CD8-positive, alpha-beta memory T cell (primary cell): ENCODE measurements at regions not wholly inside any gene's neighbourhood (a gene's known extent, or its start where the extent isn't known, plus 50 kb on each side); places are given as distances from the start of the nearest gene placed in this dataset.
A peak's percentile ranks its signal among the peaks of the same experiment; 100 is the strongest.

Source experiments
- CTCF ChIA-PET: fragments of 350-600 bp; sonication (Branson Sonifier 250); formaldehyde crosslinking; loops from one replicate; lab custom pipeline; 2021; ENCODE audit warnings: antibody characterized with exemption; lab: Charles Lee
- POLR2A ChIA-PET: fragments of 350-600 bp; sonication (Branson Sonifier 250); formaldehyde crosslinking; loops from one replicate; lab custom pipeline; 2021; ENCODE audit warnings: antibody characterized with exemption; lab: Charles Lee
- DNase-seq, 5 donors: peaks; one replicate each; pipeline versions ENCODE4 v3.0.0 to v3.0.0-alpha.2; 2020 to 2022; ENCODE audit warnings: mixed read lengths in 1 of 5
- H3K27ac ChIP-seq: one replicate; pipeline ENCODE4 v1.7.0; 2013; ENCODE audit warnings: low read depth, mild to moderate bottlenecking, low read length, moderate library complexity
- H3K27me3 ChIP-seq: 2 replicates; pipeline ENCODE4 v1.7.0; 2013; ENCODE audit warnings: low read length, mild to moderate bottlenecking; ENCODE audit not compliant: insufficient read depth, poor library complexity, severe bottlenecking
- H3K36me3 ChIP-seq: 2 replicates; pipeline ENCODE4 v1.7.0; 2013; ENCODE audit warnings: mild to moderate bottlenecking, low read length, moderate library complexity; ENCODE audit not compliant: insufficient read depth
- H3K4me1 ChIP-seq: 2 replicates; pipeline ENCODE4 v1.7.0; 2013; ENCODE audit warnings: mild to moderate bottlenecking, low read length, moderate library complexity; ENCODE audit not compliant: insufficient read depth
- H3K4me3 ChIP-seq: 2 replicates; pipeline ENCODE4 v1.7.0; 2013; ENCODE audit warnings: mild to moderate bottlenecking, low read length
- H3K9me3 ChIP-seq: 2 replicates; pipeline ENCODE4 v1.7.0; 2013; ENCODE audit warnings: mild to moderate bottlenecking, low read length
- H3K27ac Mint-ChIP-seq, 8 donors: one replicate each; pipeline ENCODE4 v1.8.0; 2020 to 2021; ENCODE audit warnings: mixed read lengths in 8 of 8, mild to moderate bottlenecking in 6 of 8, inconsistent platforms in 3 of 8, moderate library complexity in 3 of 8
- H3K27me3 Mint-ChIP-seq, 2 donors: one replicate each; pipeline ENCODE4 v1.8.0; 2020 to 2021; ENCODE audit warnings: mixed read lengths in 2 of 2, mild to moderate bottlenecking in 1 of 2, moderate library complexity in 1 of 2
- H3K36me3 Mint-ChIP-seq, 3 donors: one replicate each; pipeline ENCODE4 v1.8.0; 2020 to 2021; ENCODE audit warnings: mixed read lengths in 3 of 3, inconsistent platforms in 1 of 3, mild to moderate bottlenecking in 1 of 3
- H3K4me1 Mint-ChIP-seq, 3 donors: one replicate each; pipeline ENCODE4 v1.8.0; 2020 to 2021; ENCODE audit warnings: mixed read lengths in 3 of 3, inconsistent platforms in 1 of 3, mild to moderate bottlenecking in 1 of 3
- H3K4me3 Mint-ChIP-seq, 7 donors: one replicate each; pipeline ENCODE4 v1.8.0; 2020 to 2021; ENCODE audit warnings: mixed read lengths in 7 of 7, mild to moderate bottlenecking in 6 of 7, moderate library complexity in 4 of 7, inconsistent platforms in 2 of 7
- H3K9me3 Mint-ChIP-seq, 5 donors: one replicate each; pipeline ENCODE4 v1.8.0; 2020 to 2022; ENCODE audit warnings: mixed read lengths in 5 of 5, mild to moderate bottlenecking in 3 of 5, moderate library complexity in 2 of 5, inconsistent platforms in 1 of 5

DNA sequence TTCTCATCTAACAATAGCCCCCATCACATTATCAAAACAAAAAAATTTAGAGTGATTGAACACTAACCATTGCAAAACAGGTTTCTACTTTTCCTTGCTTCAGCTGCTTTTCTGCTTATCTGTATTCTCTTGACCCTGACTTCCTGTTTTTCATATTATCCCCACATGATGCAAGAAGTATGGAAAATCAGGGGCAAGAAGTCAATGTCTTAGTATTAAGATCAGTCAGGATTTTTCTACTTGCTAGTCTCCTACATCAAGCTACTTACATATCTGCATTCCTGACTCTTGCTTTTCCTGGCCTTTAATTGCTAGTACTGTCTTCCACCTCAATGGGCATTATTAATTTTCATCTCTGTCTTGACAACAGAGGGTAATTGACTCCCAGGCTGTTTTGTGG lies 300.2 kb downstream of the OTOL1 start:
- Histone ChIP-seq H3K27me3 (no peaks in the 10 kb centered on the region), H3K4me3 (no peak overlapping the region), H3K9me3 (no peaks in the 10 kb centered on the region), H3K36me3 (no peaks in the 10 kb centered on the region), H3K27ac (no peak overlapping the region), H3K4me1 (no peaks in the 10 kb centered on the region)
- H3K27ac Mint-ChIP-seq = no peak overlapping the region
- no peaks in the 10 kb centered on the region for H3K4me1 Mint-ChIP-seq
- no peaks in the 10 kb centered on the region for H3K27me3 Mint-ChIP-seq
- no peaks in the 10 kb centered on the region for H3K36me3 Mint-ChIP-seq
- DNase-seq = no peak
- ChIA-PET CTCF (no interaction called here), POLR2A (no interaction called here)
- H3K4me3 Mint-ChIP-seq = no peak overlapping the region
- peaks cover 3 to 9% (median 5%) of the 10 kb centered on the region in 5 donors for H3K9me3 Mint-ChIP-seq

GRCh38 chr3:161798016-161798415 lies 301.4 kb downstream of the OTOL1 start:
- no peak overlapping the region for H3K4me3 Mint-ChIP-seq
- Histone ChIP-seq H3K4me1 (no peaks in the 10 kb centered on the region), H3K27me3 (no peaks in the 10 kb centered on the region), H3K9me3 (no peaks in the 10 kb centered on the region), H3K4me3 (no peak overlapping the region), H3K36me3 (no peaks in the 10 kb centered on the region), H3K27ac (no peak overlapping the region)
- ChIA-PET CTCF (no interaction called here), POLR2A (no interaction called here)
- no peak overlapping the region for H3K27ac Mint-ChIP-seq
- no peak for DNase-seq
- no peaks in the 10 kb centered on the region for H3K4me1 Mint-ChIP-seq
- no peaks in the 10 kb centered on the region for H3K27me3 Mint-ChIP-seq
- no peaks in the 10 kb centered on the region for H3K36me3 Mint-ChIP-seq
- H3K9me3 Mint-ChIP-seq = peaks cover 3 to 14% (median 5%) of the 10 kb centered on the region in 5 donors

DNA sequence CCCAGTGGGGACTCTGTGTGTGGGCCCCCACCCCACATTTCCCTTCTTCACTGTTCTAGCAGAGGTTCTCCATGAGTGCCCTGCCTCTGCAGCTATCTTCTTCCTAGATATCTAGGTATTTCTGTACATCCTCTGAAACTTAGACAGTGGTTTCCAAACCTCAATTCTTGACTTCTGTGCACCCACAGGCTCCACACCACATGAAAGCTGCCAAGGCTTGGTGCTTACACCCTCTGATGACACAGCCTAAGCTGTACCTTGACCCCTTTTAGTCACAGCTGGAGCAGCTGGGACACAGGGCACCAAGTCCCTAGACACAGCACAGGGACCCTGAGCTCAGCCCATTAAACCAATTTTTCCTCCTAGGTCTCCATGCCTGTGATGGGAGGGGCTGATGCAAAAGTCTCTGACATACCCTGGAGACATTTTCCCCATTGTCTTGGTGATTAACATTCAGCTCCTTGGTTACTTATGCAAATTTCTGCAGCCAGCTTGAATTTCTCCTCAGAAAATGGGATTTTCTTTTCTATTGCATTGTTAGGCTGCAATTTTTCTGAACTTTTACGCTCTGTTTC lies 304.5 kb downstream of the OTOL1 start:
- Histone ChIP-seq H3K4me1 (no peaks in the 10 kb centered on the region), H3K9me3 (no peaks in the 10 kb centered on the region), H3K27ac (no peak overlapping the region), H3K36me3 (no peaks in the 10 kb centered on the region), H3K4me3 (no peak overlapping the region), H3K27me3 (no peaks in the 10 kb centered on the region)
- no peaks in the 10 kb centered on the region for H3K4me1 Mint-ChIP-seq
- ChIA-PET POLR2A (no interaction called here), CTCF (no interaction called here)
- no peaks in the 10 kb centered on the region for H3K36me3 Mint-ChIP-seq
- no peak overlapping the region for H3K27ac Mint-ChIP-seq
- no peak overlapping the region for H3K4me3 Mint-ChIP-seq
- no peak for DNase-seq
- H3K27me3 Mint-ChIP-seq = no peaks in the 10 kb centered on the region
- H3K9me3 Mint-ChIP-seq = peaks cover 3 to 15% (median 10%) of the 10 kb centered on the region in 5 donors

DNA sequence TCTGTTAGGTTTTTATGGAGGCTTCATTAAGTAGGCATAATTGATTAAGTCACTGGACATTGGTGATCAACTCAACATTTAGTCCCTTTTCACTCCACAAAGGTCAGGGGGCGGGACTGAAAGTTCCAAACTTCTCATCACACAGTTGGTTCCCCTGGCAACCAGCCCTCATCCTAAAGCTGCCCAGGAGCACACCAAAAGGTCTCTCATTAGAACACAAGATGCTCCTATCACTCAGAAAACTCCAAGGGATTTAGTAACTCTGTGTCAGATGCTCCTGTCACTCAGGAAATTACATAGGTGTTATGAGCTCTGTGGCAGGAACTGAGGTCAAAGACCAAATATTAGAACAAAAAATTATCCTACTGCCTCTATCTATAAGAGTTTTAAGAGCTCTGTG lies 321.5 kb downstream of the OTOL1 start:
- no peak overlapping the region for H3K4me3 ChIP-seq
- ChIA-PET CTCF (no interaction called here), POLR2A (no interaction called here)
- no peak overlapping the region for H3K27ac Mint-ChIP-seq
- H3K9me3 ChIP-seq = no peaks in the 10 kb centered on the region
- no peak overlapping the region for H3K4me3 Mint-ChIP-seq
- peaks cover 0 to 16% (median 2%) of the 10 kb centered on the region in 5 donors for H3K9me3 Mint-ChIP-seq
- no peaks in the 10 kb centered on the region for H3K4me1 Mint-ChIP-seq
- no peaks in the 10 kb centered on the region for H3K27me3 ChIP-seq
- H3K27me3 Mint-ChIP-seq = no peaks in the 10 kb centered on the region
- DNase-seq = no peak
- no peaks in the 10 kb centered on the region for H3K36me3 ChIP-seq
- H3K4me1 ChIP-seq = no peaks in the 10 kb centered on the region
- no peaks in the 10 kb centered on the region for H3K36me3 Mint-ChIP-seq
- H3K27ac ChIP-seq = no peak overlapping the region

GRCh38 chr3:161821591-161821990 lies 325.0 kb downstream of the OTOL1 start:
- Mint-ChIP-seq H3K9me3 (peaks cover 0 to 16% (median 4%) of the 10 kb centered on the region in 5 donors), H3K27me3 (no peaks in the 10 kb centered on the region), H3K4me3 (no peak overlapping the region), H3K27ac (peak overlapping the region in 1 of 8 donors; percentile 8), H3K36me3 (no peaks in the 10 kb centered on the region), H3K4me1 (no peaks in the 10 kb centered on the region)
- H3K9me3 ChIP-seq = no peaks in the 10 kb centered on the region
- no peaks in the 10 kb centered on the region for H3K4me1 ChIP-seq
- DNase-seq = no peak
- H3K27me3 ChIP-seq = no peaks in the 10 kb centered on the region
- no peaks in the 10 kb centered on the region for H3K36me3 ChIP-seq
- H3K27ac ChIP-seq = no peak overlapping the region
- POLR2A ChIA-PET = no interaction called here
- no peak overlapping the region for H3K4me3 ChIP-seq
- CTCF ChIA-PET = no interaction called here

DNA sequence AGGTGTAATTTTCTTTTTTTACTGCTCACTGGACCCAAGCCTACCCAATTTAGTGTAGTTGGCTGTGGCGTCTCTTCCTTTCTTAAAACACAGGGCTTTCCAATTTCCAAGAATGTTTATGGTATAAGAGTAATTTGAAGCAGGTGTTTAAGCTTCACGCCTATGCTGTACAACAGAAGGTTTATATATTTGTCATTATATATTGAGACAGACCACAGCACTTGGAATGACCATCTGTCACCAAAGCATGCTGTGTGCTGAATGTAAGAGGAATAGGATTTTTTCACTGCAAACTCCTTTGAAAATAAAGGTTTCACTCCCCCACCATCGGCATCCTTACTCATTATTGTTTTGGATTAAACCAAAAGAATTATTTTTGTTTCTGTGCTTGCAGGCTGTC lies 325.7 kb downstream of the OTOL1 start:
- no peaks in the 10 kb centered on the region for H3K36me3 Mint-ChIP-seq
- H3K27me3 Mint-ChIP-seq = no peaks in the 10 kb centered on the region
- CTCF ChIA-PET = no interaction called here
- Histone ChIP-seq H3K4me1 (no peaks in the 10 kb centered on the region), H3K27ac (no peak overlapping the region), H3K27me3 (no peaks in the 10 kb centered on the region), H3K9me3 (no peaks in the 10 kb centered on the region), H3K36me3 (no peaks in the 10 kb centered on the region), H3K4me3 (no peak overlapping the region)
- peaks cover 0 to 12% (median 4%) of the 10 kb centered on the region in 5 donors for H3K9me3 Mint-ChIP-seq
- DNase-seq = no peak
- H3K4me3 Mint-ChIP-seq = no peak overlapping the region
- H3K4me1 Mint-ChIP-seq = no peaks in the 10 kb centered on the region
- no peak overlapping the region for H3K27ac Mint-ChIP-seq
- POLR2A ChIA-PET = no interaction called here

- Histone ChIP-seq H3K27me3 (no peaks in the 10 kb centered on the region), H3K36me3 (no peaks in the 10 kb centered on the region), H3K9me3 (no peaks in the 10 kb centered on the region), H3K4me3 (no peak overlapping the region), H3K4me1 (no peaks in the 10 kb centered on the region), H3K27ac (no peak overlapping the region)
- Mint-ChIP-seq H3K36me3 (no peaks in the 10 kb centered on the region), H3K27ac (no peak overlapping the region), H3K4me3 (no peak overlapping the region), H3K4me1 (no peaks in the 10 kb centered on the region), H3K9me3 (peaks cover 0 to 17% (median 2%) of the 10 kb centered on the region in 5 donors), H3K27me3 (no peaks in the 10 kb centered on the region)
- ChIA-PET CTCF (interaction anchor here (1.3 kb wide), 1 partner anchor 11 kb away, joined by 3 read pairs; no protein-coding TSS in a partner anchor), POLR2A (no interaction called here)
- DNase-seq = no peak
These were observed 327.3 kb downstream of the OTOL1 start for GRCh38 chr3:161823910-161824309.

DNA sequence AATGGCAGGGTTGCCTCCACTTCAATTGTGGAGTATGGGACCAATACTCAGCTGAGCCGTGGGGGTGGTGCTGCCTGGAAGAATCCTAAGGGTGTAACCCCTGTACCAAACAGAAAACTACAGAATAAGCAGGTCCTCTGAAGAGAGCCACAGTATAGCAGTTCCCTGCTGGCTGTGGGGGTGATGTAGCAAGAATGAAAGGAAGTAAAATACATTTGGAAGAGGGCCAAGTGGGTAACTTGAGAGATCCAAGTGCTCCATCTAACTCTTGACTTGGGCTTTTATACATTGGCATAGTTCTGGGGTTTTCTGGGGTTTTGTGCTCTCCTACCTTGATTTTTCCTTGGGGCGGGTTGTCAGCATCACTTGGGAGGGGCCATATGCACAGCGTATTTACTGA lies 341.4 kb downstream of the OTOL1 start:
- Histone ChIP-seq H3K27me3 (no peaks in the 10 kb centered on the region), H3K4me1 (no peaks in the 10 kb centered on the region), H3K4me3 (no peak overlapping the region), H3K36me3 (no peaks in the 10 kb centered on the region), H3K9me3 (no peaks in the 10 kb centered on the region), H3K27ac (no peak overlapping the region)
- H3K27me3 Mint-ChIP-seq = no peaks in the 10 kb centered on the region
- CTCF ChIA-PET = interaction anchor here (1.2 kb wide), 1 partner anchor 22 kb away, joined by 3 read pairs; no protein-coding TSS in a partner anchor
- H3K9me3 Mint-ChIP-seq = peaks cover 0 to 14% (median 0%) of the 10 kb centered on the region in 5 donors
- POLR2A ChIA-PET = no interaction called here
- DNase-seq = no peak
- H3K4me3 Mint-ChIP-seq = no peak overlapping the region
- no peaks in the 10 kb centered on the region for H3K36me3 Mint-ChIP-seq
- H3K27ac Mint-ChIP-seq = no peak overlapping the region
- H3K4me1 Mint-ChIP-seq = no peaks in the 10 kb centered on the region
